GM21515 (cell line): ENCODE measurements at regions not wholly inside any gene's neighbourhood (a gene's known extent, or its start where the extent isn't known, plus 50 kb on each side); places are given as distances from the start of the nearest gene placed in this dataset.
"Not testable (repeated sequence)": the region's sequence is repeated elsewhere in the genome, so short reads cannot be mapped to it uniquely, and the experiment has no call there.

Experiments used
- ATAC-seq: cut with Tn5 transposase; IDR thresholded peaks from one replicate; pipeline ENCODE4 v1.9.1; 2021; ENCODE audit not compliant: unreplicated experiment

DNA sequence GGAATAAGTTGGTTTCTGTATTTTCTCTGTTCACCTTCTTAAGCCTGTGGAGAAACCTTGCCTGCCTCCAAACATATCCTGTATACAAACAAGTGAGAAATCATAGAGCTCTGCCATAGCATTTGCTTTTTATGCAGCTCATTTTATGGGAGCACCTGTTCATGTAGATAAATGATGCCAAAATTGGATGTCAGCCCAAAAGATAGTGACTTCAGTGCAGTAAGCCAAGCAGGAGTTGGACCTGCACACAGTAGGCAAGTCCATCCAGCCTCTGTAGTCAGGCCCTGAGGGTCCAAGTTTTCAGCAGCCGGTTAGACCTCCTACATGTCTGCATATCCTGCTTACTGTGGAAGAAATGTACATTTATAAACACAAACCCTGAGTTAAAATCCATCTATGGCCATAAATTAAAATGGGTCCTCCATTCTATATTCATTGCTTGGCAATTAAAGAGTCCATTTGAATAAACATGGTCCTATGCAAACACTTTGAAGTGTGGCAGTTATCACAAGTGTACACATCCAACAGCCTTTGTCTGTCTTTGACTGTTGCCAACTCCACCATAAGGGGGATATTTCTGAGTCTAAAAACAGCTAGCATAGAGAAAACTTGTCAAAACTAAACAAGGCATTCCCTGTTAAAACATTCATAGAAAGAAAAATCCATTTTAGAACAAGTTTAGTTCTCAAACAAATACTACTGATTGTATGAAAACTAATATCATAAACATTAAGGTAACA is 847.8 kb downstream of the RPS29 start:
- no peak for ATAC-seq

DNA sequence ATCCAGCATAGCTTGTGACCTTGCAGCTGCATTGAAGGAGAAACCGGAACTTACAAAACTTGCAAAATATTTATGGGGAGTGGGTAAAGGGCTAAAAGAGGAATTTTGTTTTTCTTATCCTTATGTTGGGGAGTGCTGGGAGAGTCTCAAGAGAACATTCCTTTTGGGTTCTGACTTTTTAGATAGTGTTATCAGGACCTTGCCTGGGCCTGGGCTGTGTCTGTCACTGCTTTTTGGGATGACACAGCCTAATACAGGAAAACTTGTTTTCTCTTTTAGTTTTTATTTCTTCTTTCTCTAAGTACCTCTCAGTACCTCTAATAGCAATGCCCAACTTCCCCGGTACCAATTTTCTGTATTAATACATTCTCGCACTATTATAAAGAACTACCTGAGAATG is 850.6 kb downstream of the RPS29 start:
- ATAC-seq: no peak

- ATAC-seq: no peak
Observed at GRCh38 chr14:48731260-48731659, 854.9 kb downstream of the RPS29 start.

GRCh38 chr14:48726080-48726642 is 860.0 kb downstream of the RPS29 start:
- ATAC-seq: no peak

- ATAC-seq: no peak
Observed at GRCh38 chr14:48725051-48725734, 861.0 kb downstream of the RPS29 start.

DNA sequence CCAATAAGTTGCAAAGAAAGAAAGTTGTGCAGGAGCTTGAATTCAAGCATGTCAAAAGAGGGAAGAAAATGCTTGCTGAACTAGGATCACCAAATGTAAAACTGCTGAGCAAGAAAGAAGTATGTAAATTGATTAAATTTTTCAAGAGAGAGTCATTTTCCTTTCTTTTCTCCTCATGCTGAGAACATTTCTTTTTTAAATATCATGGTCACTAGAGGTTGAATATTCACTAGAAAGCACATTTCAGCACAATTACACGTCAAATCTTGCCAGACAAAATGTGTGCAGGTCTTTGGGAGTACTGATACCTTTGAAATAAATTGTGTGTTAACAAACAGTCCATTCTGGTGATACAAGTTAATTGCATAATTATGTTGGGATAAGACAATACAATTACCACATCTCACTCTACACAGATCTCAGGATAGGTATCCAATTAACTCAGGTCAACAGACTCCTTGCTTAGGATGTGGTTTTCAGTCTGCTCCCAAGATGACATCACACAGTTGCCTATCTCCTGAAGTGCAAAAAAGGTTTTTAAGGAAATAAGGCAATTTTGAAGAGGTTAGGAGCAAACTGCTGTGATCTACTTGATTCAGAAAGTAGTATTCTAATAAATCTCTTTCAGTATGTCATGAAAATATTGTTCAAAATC is 862.2 kb downstream of the RPS29 start:
- ATAC-seq: no peak

- ATAC-seq: no peak
Observed at GRCh38 chr14:48714366-48714765, 871.8 kb downstream of the RPS29 start.

DNA sequence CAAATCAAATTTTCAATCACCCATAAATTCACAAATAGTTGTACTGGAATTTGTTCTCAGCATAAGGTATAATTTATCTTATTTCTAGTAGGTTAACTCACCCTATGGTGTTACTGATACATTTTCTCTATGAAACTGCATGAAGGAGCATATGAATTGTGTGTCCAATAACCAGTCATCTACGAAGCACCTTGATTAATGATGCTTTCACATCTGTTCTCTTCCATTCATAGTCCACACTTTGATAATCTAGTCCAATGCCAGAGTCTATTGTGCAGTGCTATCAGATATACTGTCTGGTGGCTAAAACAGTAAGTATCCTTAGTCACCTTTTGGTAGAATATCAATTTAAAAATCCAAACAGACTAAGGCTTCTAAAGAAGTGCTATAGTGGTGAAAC is 876.0 kb downstream of the RPS29 start:
- ATAC-seq: no peak

GRCh38 chr14:48709277-48709785 is 876.8 kb downstream of the RPS29 start:
- no peak for ATAC-seq

- ATAC-seq: no peak
Observed at GRCh38 chr14:48704639-48705038, 881.5 kb downstream of the RPS29 start.

GRCh38 chr14:48703728-48704467 is 882.3 kb downstream of the RPS29 start:
- ATAC-seq: no peak

DNA sequence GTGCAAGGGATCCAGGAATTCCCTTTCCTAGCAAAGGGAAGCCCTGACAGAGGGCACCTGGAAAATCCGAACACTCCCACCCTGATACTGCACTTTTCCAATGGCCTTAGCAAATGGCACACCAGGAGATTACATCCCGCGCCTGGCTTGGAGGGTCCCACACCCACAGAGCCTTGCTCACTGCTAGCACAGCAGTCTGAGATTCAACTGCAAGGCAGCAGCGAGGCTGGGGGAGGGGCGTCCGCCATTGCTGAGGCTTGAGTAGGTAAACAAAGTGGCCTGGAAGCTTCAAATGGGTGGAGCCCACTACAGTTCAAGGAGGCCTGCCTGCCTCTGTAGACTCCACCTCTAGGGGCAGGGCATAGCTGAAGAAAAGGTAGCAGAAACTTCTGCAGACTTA is 888.8 kb downstream of the RPS29 start:
- ATAC-seq: not testable (repeated sequence)

GRCh38 chr14:48693793-48694192 is 892.4 kb downstream of the RPS29 start:
- no peak for ATAC-seq

- no peak for ATAC-seq
Observed at GRCh38 chr14:48690349-48690748, 895.8 kb downstream of the RPS29 start.

- ATAC-seq: no peak
Observed at GRCh38 chr14:48686650-48687049, 899.5 kb downstream of the RPS29 start.

GRCh38 chr14:48672506-48672905 is 913.7 kb downstream of the RPS29 start:
- no peak for ATAC-seq

DNA sequence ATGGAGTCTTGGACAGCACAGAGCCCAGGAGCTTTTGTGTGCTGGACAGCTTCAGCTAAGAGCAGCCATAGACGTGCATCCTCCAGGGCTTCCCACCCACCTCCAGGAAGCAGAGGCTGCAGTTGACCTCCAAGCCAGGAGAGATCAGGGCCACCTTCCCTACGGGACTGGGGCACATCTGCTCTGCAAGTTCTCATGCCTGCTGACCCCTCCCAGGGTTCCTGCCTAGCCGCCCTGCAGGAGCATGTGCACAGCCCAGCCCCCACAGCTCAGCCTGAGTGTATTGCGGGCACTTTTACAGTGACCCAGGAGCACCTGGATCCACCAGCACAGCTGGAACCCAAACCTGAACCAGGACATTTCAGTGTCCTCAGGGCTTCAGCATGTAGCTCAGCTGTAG is 915.2 kb downstream of the RPS29 start:
- ATAC-seq: no peak

- ATAC-seq: no peak
Observed at GRCh38 chr14:48665077-48665784, 920.9 kb downstream of the RPS29 start.

GRCh38 chr14:48643241-48643640 is 942.9 kb downstream of the RPS29 start:
- ATAC-seq: no peak

DNA sequence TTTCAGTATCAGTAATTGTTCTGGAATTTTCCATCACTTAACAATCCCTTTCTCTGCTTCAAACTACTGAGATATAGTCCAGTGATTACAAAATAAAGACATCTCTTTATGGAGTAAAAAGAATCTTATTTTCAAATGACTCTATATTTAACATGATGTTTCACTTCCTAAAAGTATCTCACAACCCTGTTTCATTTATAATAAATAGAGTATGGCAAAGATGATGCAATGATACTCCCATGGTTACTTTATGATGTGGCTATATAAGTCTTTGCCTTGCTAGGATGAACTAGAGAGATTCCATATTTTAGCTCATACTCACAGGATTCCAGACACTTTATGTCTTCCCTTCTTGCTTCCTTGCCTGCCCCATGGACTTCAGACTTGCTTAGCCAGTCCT is 953.5 kb upstream of the MDGA2 start:
- no peak for ATAC-seq
